IMR-90 (cell line): ENCODE measurements at regions not wholly inside any gene's neighbourhood (a gene's known extent, or its start where the extent isn't known, plus 50 kb on each side); places are given as distances from the start of the nearest gene placed in this dataset.

ENCODE experiments used
- ATAC-seq: fragments of 200-7000 bp; cut with Tn5 transposase; 2 replicates; pipeline ENCODE4 v1.9.1; 2020; ENCODE audit warnings: low read depth, mild to moderate bottlenecking, moderate library complexity
- BruUV-seq: library from RNA; stranded (reverse); fragments of 400-500 nt; replicated peaks from 2 replicates; lab custom pipeline; 2021; lab: Mats Ljungman, UMichigan
- CTCF ChIA-PET: fragments of 300-600 bp; formaldehyde crosslinking; extraction: SDS; loops from one replicate; lab custom pipeline; 2021; ENCODE audit warnings: antibody characterized with exemption; lab: Yijun Ruan, JAX
- POLR2A ChIA-PET: fragments of 300-600 bp; sonication (Branson Sonifier 250); formaldehyde crosslinking; loops from one replicate; lab custom pipeline; 2022; ENCODE audit warnings: antibody characterized with exemption; ENCODE audit not compliant: unreplicated experiment; lab: Charles Lee
- DNase-seq: peaks from one replicate; pipeline ENCODE4 v3.0.0; 2013
- H2AFZ ChIP-seq: replicated peaks from 2 replicates; pipeline ENCODE3; 2013; ENCODE audit warnings: low read length, mild to moderate bottlenecking; ENCODE audit not compliant: poor library complexity
- H2AK5ac ChIP-seq: 2 replicates; pipeline ENCODE4 v1.6.1; 2013; ENCODE audit warnings: low read depth, low read length, inconsistent platforms
- H2AK9ac ChIP-seq: replicated peaks from 2 replicates; pipeline ENCODE3; 2013; ENCODE audit warnings: mild to moderate bottlenecking, low read depth, low read length, moderate library complexity; ENCODE audit not compliant: poor library complexity
- H2BK120ac ChIP-seq: 2 replicates; pipeline ENCODE4 v1.6.1; 2013; ENCODE audit warnings: low read depth, low read length, inconsistent platforms
- H2BK15ac ChIP-seq: 3 replicates; pipeline ENCODE4 v1.6.1; 2013; ENCODE audit warnings: low read depth, low read length, inconsistent platforms
- H2BK20ac ChIP-seq: 2 replicates; pipeline ENCODE4 v1.6.1; 2013; ENCODE audit warnings: low read depth, mild to moderate bottlenecking, inconsistent platforms, low read length, moderate library complexity
- H2BK5ac ChIP-seq: 2 replicates; pipeline ENCODE4 v1.6.1; 2013; ENCODE audit warnings: mild to moderate bottlenecking, low read depth, low read length, inconsistent platforms; ENCODE audit not compliant: poor library complexity, severe bottlenecking
- H3K14ac ChIP-seq: replicated peaks from 2 replicates; pipeline ENCODE4 v1.6.1; 2013; ENCODE audit warnings: low read depth, low read length, inconsistent platforms
- H3K18ac ChIP-seq: 2 replicates; pipeline ENCODE4 v1.6.1; 2013; ENCODE audit warnings: low read depth, low read length, control low read depth
- H3K23ac ChIP-seq: 2 replicates; pipeline ENCODE4 v1.6.1; 2013; ENCODE audit warnings: low read depth, low read length, inconsistent platforms
- H3K27ac ChIP-seq: 2 replicates; pipeline ENCODE4 v1.5.1; 2013; ENCODE audit warnings: mild to moderate bottlenecking, control low read depth, low read length; ENCODE audit not compliant: insufficient read depth
- H3K27me3 ChIP-seq: 2 replicates; pipeline ENCODE4 v1.6.1; 2013; ENCODE audit warnings: low read length; ENCODE audit not compliant: control insufficient read depth, insufficient read depth
- H3K36me3 ChIP-seq: 2 replicates; pipeline ENCODE4 v1.6.1; 2013; ENCODE audit warnings: low read length, mixed read lengths; ENCODE audit not compliant: control insufficient read depth, insufficient read depth
- H3K4ac ChIP-seq: 2 replicates; pipeline ENCODE4 v1.6.1; 2013; ENCODE audit warnings: low read depth, low read length, inconsistent platforms
- H3K4me1 ChIP-seq: 2 replicates; pipeline ENCODE4 v1.6.1; 2013; ENCODE audit warnings: low read length, mixed read lengths; ENCODE audit not compliant: control insufficient read depth, insufficient read depth
- H3K4me2 ChIP-seq: 2 replicates; pipeline ENCODE4 v1.6.1; 2013; ENCODE audit warnings: low read depth, mild to moderate bottlenecking, control low read depth, low read length, moderate library complexity
- H3K4me3 ChIP-seq: 2 replicates; pipeline ENCODE4 v1.5.1; 2013; ENCODE audit warnings: low read depth, mild to moderate bottlenecking, control low read depth, low read length, moderate library complexity; ENCODE audit not compliant: insufficient read depth
- H3K56ac ChIP-seq: 2 replicates; pipeline ENCODE4 v1.6.1; 2013; ENCODE audit warnings: low read length, inconsistent platforms; ENCODE audit not compliant: insufficient read depth; ENCODE audit errors: extremely low read depth
- H3K79me1 ChIP-seq, 2 experiments: 2 replicates each; pipeline ENCODE4 v1.6.1; 2013; ENCODE audit warnings: low read length in 2 of 2, inconsistent platforms in 1 of 2, low read depth in 1 of 2
- H3K9ac ChIP-seq: 2 replicates; pipeline ENCODE4 v1.6.1; 2013; ENCODE audit warnings: low read depth, low read length, control low read depth
- H3K9me1 ChIP-seq: 2 replicates; pipeline ENCODE4 v1.6.1; 2013; ENCODE audit warnings: low read length, inconsistent platforms; ENCODE audit not compliant: insufficient read depth
- H3K9me3 ChIP-seq: 2 replicates; pipeline ENCODE4 v1.6.1; 2013; ENCODE audit warnings: low read length; ENCODE audit not compliant: control insufficient read depth, insufficient read depth
- H4K20me1 ChIP-seq: 2 replicates; pipeline ENCODE4 v1.6.1; 2013; ENCODE audit warnings: low read length, inconsistent platforms; ENCODE audit not compliant: insufficient read depth
- H4K5ac ChIP-seq: 2 replicates; pipeline ENCODE4 v1.6.1; 2013; ENCODE audit warnings: mild to moderate bottlenecking, low read depth, low read length, control low read depth
- H4K8ac ChIP-seq, 2 experiments: 2 replicates each; pipeline ENCODE4 v1.6.1; 2013; ENCODE audit warnings: low read depth in 2 of 2, low read length in 2 of 2, control low read depth in 1 of 2, inconsistent platforms in 1 of 2
- H4K91ac ChIP-seq: 2 replicates; pipeline ENCODE4 v1.6.1; 2013; ENCODE audit warnings: low read depth, low read length, inconsistent platforms; ENCODE audit not compliant: insufficient read depth
- BHLHE40 ChIP-seq: fragments of 150-350 bp; IDR thresholded peaks from 2 replicates; pipeline ENCODE4 v1.6.1; 2016; ENCODE audit warnings: mild to moderate bottlenecking, low read depth, low read length
- CEBPB ChIP-seq: IDR thresholded peaks from 2 replicates; pipeline ENCODE4 v1.6.1; 2012; ENCODE audit warnings: low read depth, low read length, improper control_type of control experiment
- WGBS, 2 experiments: methylation state at CpG; one replicate each; pipeline versions ENCODE4 v1.1.5 to v1.1.7; 2013; ENCODE audit warnings: missing lambda C conversion rate in 2 of 2; ENCODE audit not compliant: insufficient read length in 1 of 2; ENCODE audit errors: extremely low coverage in 2 of 2; 5-methylcytosine and 5-hydroxymethylcytosine counted together
- dilution Hi-C: fragments of 300-500 bp; cut with HindIII; formaldehyde crosslinking; loops from one replicate; pipeline ENCODE4 v1.14.3; 2018; ENCODE audit warnings: low sequenced_read_pairs; ENCODE audit not compliant: unreplicated experiment
- in situ Hi-C: fragments of 300-500 bp; cut with MboI; formaldehyde crosslinking; loops from 3 replicates; pipeline ENCODE4 v1.14.3; 2019; ENCODE audit warnings: low sequenced_read_pairs, inconsistent platforms, mixed read lengths
- intact Hi-C: fragments of 100-400 bp; cut with micrococcal nuclease; formaldehyde crosslinking; loops from 2 replicates; pipeline ENCODE4 v1.10.0; 2022
- TF ChIP-seq, protein P1 (sequence below): fragments of 150-350 bp; IDR thresholded peaks from 2 replicates; pipeline ENCODE4 v1.6.1; 2017; ENCODE audit warnings: mild to moderate bottlenecking, antibody characterized with exemption, low read length, low read depth

DNA sequence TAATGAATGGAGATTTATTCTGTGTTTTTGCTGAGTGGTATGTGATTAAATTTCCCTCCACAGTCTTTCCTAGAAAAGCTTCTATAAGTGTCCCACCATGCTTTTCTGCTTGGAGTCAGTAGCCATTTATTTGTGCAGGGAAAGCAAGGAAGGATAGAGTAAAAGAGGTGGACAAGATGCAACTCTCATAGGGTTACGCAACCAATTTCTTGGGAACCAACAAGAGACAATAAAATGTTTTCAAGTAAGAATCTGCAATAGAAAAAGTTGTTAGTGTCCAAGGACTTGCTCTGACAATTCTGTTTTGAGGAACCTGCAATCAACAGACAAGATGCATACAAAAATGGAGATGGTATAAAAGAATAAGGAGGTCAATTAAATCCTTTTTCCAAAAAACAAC, 153.8 kb upstream of the MITF start:
- no peaks in the 10 kb centered on the region for H3K36me3 ChIP-seq
- no peak for ATAC-seq
- H2AFZ ChIP-seq = no peak overlapping the region
- H3K27ac ChIP-seq = no peak overlapping the region
- H3K18ac ChIP-seq = no peak overlapping the region
- no peak overlapping the region for H3K4ac ChIP-seq
- in situ Hi-C loops (no loop called here), dilution Hi-C loops (no loop called here), intact Hi-C loops (no loop called here)
- H4K5ac ChIP-seq = no peak overlapping the region
- WGBS, 2 experiments = no CpG with 5 or more reads among the region's 1 CpG
- H2BK15ac ChIP-seq = no peak overlapping the region
- H3K56ac ChIP-seq = no peak overlapping the region
- no peaks in the 10 kb centered on the region for H3K9me1 ChIP-seq
- H3K4me1 ChIP-seq = no peaks in the 10 kb centered on the region
- POLR2A ChIA-PET = no interaction called here
- H4K8ac ChIP-seq = no peak overlapping the region
- H3K4me2 ChIP-seq = no peak overlapping the region
- H3K14ac ChIP-seq = no peak overlapping the region
- no peaks in the 10 kb centered on the region for H4K20me1 ChIP-seq
- H2AK9ac ChIP-seq = no peak overlapping the region
- BruUV-seq = no TSS peak
- H2BK20ac ChIP-seq = no peak overlapping the region
- no peak overlapping the region for H2BK120ac ChIP-seq
- no peaks in the 10 kb centered on the region for H3K9me3 ChIP-seq
- no peaks in the 10 kb centered on the region for H3K79me1 ChIP-seq
- H3K23ac ChIP-seq = no peak overlapping the region
- H3K4me3 ChIP-seq = no peak overlapping the region
- no peak overlapping the region for H4K91ac ChIP-seq
- no peaks in the 10 kb centered on the region for H3K27me3 ChIP-seq
- no peak for DNase-seq
- no peak overlapping the region for H2AK5ac ChIP-seq
- CTCF ChIA-PET = interaction anchor here (0.6 kb wide), 1 partner anchor 210 kb away, joined by 3 read pairs; no protein-coding TSS in a partner anchor
- no peak overlapping the region for H2BK5ac ChIP-seq
- TF ChIP-seq BHLHE40 (no peak), CEBPB (peak; percentile 65)
- TF ChIP-seq, protein P1, sequence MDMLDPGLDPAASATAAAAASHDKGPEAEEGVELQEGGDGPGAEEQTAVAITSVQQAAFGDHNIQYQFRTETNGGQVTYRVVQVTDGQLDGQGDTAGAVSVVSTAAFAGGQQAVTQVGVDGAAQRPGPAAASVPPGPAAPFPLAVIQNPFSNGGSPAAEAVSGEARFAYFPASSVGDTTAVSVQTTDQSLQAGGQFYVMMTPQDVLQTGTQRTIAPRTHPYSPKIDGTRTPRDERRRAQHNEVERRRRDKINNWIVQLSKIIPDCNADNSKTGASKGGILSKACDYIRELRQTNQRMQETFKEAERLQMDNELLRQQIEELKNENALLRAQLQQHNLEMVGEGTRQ = no peak
- H3K9ac ChIP-seq = no peak overlapping the region
